ENCODE measurements at regions not wholly inside any gene's neighbourhood (a gene's known extent, or its start where the extent isn't known, plus 50 kb on each side); places are given as distances from the start of the nearest gene placed in this dataset.

DNA sequence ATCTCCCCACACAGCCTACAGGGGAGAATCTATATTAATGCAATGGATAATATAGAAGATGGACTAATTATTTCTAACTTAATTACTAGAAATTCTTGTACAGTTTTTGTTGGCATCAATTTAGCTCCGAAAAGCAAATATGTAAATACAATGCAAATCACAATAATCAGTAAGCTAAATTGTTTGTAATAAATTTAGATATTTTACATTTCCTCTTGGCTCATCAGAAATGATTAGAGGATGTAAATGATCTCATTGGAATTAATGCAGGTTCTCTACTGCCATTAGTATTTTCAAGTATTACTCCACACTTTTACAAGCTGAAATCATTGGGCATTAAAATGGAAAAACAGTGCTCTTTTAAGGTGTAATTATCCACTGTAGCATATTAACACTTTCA, 741.8 kb upstream of the MIR17HG start:
- no peak for TF ChIP-seq HOXB5 (CRISPR knock-in tag; IDR thresholded peaks at IDR 0.05)
- no peak for TF ChIP-seq POLR2A (IDR thresholded peaks at IDR 0.05; ENCODE audit: low read length)
- TF ChIP-seq RAD21 (conservative IDR thresholded peaks at IDR 0.05 in 1 of 2, IDR thresholded peaks at IDR 0.05 in 1 of 2) = no peak
- no peak for TF ChIP-seq RFX5 (IDR thresholded peaks at IDR 0.05)
- TF ChIP-seq MAFK (IDR thresholded peaks at IDR 0.05; ENCODE audit: partially characterized antibody) = no peak
- no peak for TF ChIP-seq KDM5A (IDR thresholded peaks at IDR 0.05)
